ENCODE measurements at regions not wholly inside any gene's neighbourhood (a gene's known extent, or its start where the extent isn't known, plus 50 kb on each side); places are given as distances from the start of the nearest gene placed in this dataset.

DNA sequence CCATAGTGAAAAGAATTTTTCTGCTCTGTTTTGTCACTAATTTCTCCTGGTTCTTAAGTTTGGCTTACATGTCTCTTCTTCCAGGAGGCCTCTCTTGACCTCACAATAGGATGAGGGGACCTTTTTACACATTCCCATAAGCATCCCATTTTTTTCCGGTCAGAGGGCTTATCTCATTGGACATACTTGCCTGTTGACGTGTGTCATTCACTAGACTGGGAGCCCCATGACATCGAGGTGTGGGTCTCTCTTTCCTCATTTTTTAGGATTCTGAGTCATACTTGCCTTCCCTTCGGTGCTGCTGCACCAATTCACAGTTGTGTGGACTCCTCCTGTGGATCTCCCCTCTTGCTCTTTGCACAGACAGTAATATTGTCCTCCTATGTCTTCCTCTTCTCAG lies 601.8 kb downstream of the GATA3 start:
- Mint-ChIP-seq H3K27ac (no peak overlapping the region), H3K36me3 (ENCODE audit: low read depth) (no peaks in the 10 kb centered on the region), H3K27me3 (no peaks in the 10 kb centered on the region), H3K4me3 (no peak overlapping the region), H3K4me1 (ENCODE audit: low read depth) (no peaks in the 10 kb centered on the region), H3K9me3 (no peaks in the 10 kb centered on the region)
- no peaks in the 10 kb centered on the region for H3K9me3 ChIP-seq (ENCODE audit: control insufficient read depth in 1 of 2, insufficient read depth in 1 of 2, low read length in 2 of 2)
- H3K27me3 ChIP-seq (ENCODE audit: control insufficient read depth in 1 of 2, insufficient read depth in 2 of 2, low read length in 2 of 2): no peaks in the 10 kb centered on the region
- no peak overlapping the region for H3K27ac ChIP-seq (ENCODE audit: low read depth in 1 of 2, low read length in 2 of 2)
- intact Hi-C loops (cut with DNase I, micrococcal nuclease): no loop called here
- no peaks in the 10 kb centered on the region for H3K4me1 ChIP-seq (ENCODE audit: insufficient read depth, low read length)
- no peak overlapping the region for H3K4me3 ChIP-seq (ENCODE audit: low read length)
- ATAC-seq (ENCODE audit: poor library complexity): no peak
- CTCF ChIA-PET: no interaction called here
- DNase-seq: no peak
- no peaks in the 10 kb centered on the region for H3K36me3 ChIP-seq (ENCODE audit: insufficient read depth, low read length)
- no peak for TF ChIP-seq CTCF (IDR thresholded peaks at IDR 0.05)
- POLR2A ChIA-PET: no interaction called here

GRCh38 chr10:8659982-8660381 lies 605.5 kb downstream of the GATA3 start:
- Mint-ChIP-seq H3K27ac (no peak overlapping the region), H3K4me3 (no peak overlapping the region), H3K4me1 (ENCODE audit: low read depth) (no peaks in the 10 kb centered on the region), H3K27me3 (peaks cover 4% of the 10 kb centered on the region), H3K36me3 (ENCODE audit: low read depth) (no peaks in the 10 kb centered on the region), H3K9me3 (no peaks in the 10 kb centered on the region)
- Histone ChIP-seq H3K4me1 (ENCODE audit: insufficient read depth, low read length) (no peaks in the 10 kb centered on the region), H3K9me3 (ENCODE audit: control insufficient read depth in 1 of 2, insufficient read depth in 1 of 2, low read length in 2 of 2) (no peaks in the 10 kb centered on the region), H3K4me3 (ENCODE audit: low read length) (no peak overlapping the region), H3K36me3 (ENCODE audit: insufficient read depth, low read length) (no peaks in the 10 kb centered on the region), H3K27me3 (ENCODE audit: control insufficient read depth in 1 of 2, insufficient read depth in 2 of 2, low read length in 2 of 2) (no peaks in the 10 kb centered on the region), H3K27ac (ENCODE audit: low read depth in 1 of 2, low read length in 2 of 2) (no peak overlapping the region)
- no peak for TF ChIP-seq CTCF (IDR thresholded peaks at IDR 0.05)
- ChIA-PET CTCF (no interaction called here), POLR2A (no interaction called here)
- intact Hi-C loops (cut with DNase I, micrococcal nuclease): no loop called here
- DNase-seq (no peak), ATAC-seq (ENCODE audit: poor library complexity) (no peak)

- no peaks in the 10 kb centered on the region for H3K9me3 ChIP-seq (ENCODE audit: control insufficient read depth in 1 of 2, insufficient read depth in 1 of 2, low read length in 2 of 2)
- H3K4me1 Mint-ChIP-seq (ENCODE audit: low read depth): no peaks in the 10 kb centered on the region
Measured at GRCh38 chr10:8661886-8662285, 607.4 kb downstream of the GATA3 start.

More at GRCh38 chr10:8661886-8662285, 607.4 kb downstream of the GATA3 start:
- CTCF ChIA-PET: no interaction called here
- no peaks in the 10 kb centered on the region for H3K9me3 Mint-ChIP-seq
- no peak overlapping the region for H3K4me3 Mint-ChIP-seq
- no peak overlapping the region for H3K27ac ChIP-seq (ENCODE audit: low read depth in 1 of 2, low read length in 2 of 2)
- DNase-seq: no peak
- no peaks in the 10 kb centered on the region for H3K4me1 ChIP-seq (ENCODE audit: insufficient read depth, low read length)
- no peaks in the 10 kb centered on the region for H3K36me3 ChIP-seq (ENCODE audit: insufficient read depth, low read length)
- H3K27me3 Mint-ChIP-seq: peaks cover 4% of the 10 kb centered on the region
- no peak overlapping the region for H3K4me3 ChIP-seq (ENCODE audit: low read length)
- no peak for ATAC-seq (ENCODE audit: poor library complexity)
- no peaks in the 10 kb centered on the region for H3K27me3 ChIP-seq (ENCODE audit: control insufficient read depth in 1 of 2, insufficient read depth in 2 of 2, low read length in 2 of 2)
- POLR2A ChIA-PET: no interaction called here
- no peaks in the 10 kb centered on the region for H3K36me3 Mint-ChIP-seq (ENCODE audit: low read depth)
- intact Hi-C loops (cut with DNase I, micrococcal nuclease): no loop called here
- no peak overlapping the region for H3K27ac Mint-ChIP-seq
- no peak for TF ChIP-seq CTCF (IDR thresholded peaks at IDR 0.05)

Measured in CD4-positive, alpha-beta T cell (primary cell).